Cardiac septum (tissue), 1 donor: ENCODE measurements at regions not wholly inside any gene's neighbourhood (a gene's known extent, or its start where the extent isn't known, plus 50 kb on each side); places are given as distances from the start of the nearest gene placed in this dataset.
"Not testable (repeated sequence)": the region's sequence is repeated elsewhere in the genome, so short reads cannot be mapped to it uniquely, and the experiment has no call there.

Experiments used
- DNase-seq: peaks from one replicate; pipeline ENCODE4 v3.0.0-alpha.2; 2020; ENCODE audit warnings: low spot score
- intact Hi-C: fragments of 100-400 bp; cut with DNase I; formaldehyde crosslinking; loops from one replicate; pipeline ENCODE4 v1.14.0; 2022
- donor health status: DM: no; HTN: no; CAD: no.

- DNase-seq = no peak
These were observed 56.6 kb downstream of the SLITRK1 start for GRCh38 chr13:83825676-83826075.

DNA sequence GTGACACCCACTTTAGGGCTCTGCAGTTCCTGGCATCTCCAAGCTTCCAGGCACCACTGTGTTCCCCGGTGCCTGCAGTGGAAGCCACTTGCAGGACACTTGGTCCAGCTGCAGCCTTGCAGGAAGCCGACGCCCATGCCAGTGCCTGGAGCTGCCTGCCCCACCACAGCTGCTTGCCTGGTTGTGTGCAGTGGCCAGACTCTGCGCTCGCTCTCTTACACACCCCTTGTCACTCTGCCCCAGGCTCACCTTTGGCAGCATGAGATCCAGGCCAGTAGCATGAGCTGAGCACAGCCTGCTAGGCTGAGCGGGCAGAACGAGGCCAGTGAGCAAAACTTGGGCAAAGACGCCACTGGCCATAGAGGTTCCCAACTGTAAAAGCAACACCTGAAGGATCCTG, 57.7 kb downstream of the SLITRK1 start:
- intact Hi-C loops = no loop called here
- no peak for DNase-seq

More at GRCh38 chr13:83825676-83826075, 56.6 kb downstream of the SLITRK1 start:
- intact Hi-C loops = no loop called here

GRCh38 chr13:83824120-83824519, 58.2 kb downstream of the SLITRK1 start:
- intact Hi-C loops = no loop called here
- no peak for DNase-seq

GRCh38 chr13:83819611-83820010, 62.7 kb downstream of the SLITRK1 start:
- intact Hi-C loops = no loop called here
- no peak for DNase-seq

DNA sequence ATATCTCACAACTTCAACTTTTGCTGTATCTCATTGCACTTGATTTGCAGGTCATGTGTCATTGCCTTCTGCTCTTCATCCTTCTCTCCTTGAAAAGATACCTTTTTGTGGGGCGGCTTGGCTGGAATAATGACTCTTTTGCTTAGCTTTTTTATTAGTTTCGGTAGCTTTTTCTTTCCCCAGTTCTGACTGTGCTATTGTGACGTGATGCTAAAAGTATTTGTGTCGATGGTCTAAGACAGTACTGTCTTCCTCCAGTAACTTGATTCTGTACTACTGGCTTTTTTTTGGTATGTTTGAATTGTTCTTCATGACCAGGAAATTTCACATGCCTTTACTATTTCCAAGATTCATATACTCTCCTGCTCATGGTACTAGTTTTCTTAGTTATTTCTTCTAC, 63.1 kb downstream of the SLITRK1 start:
- intact Hi-C loops = no loop called here
- DNase-seq = no peak

DNA sequence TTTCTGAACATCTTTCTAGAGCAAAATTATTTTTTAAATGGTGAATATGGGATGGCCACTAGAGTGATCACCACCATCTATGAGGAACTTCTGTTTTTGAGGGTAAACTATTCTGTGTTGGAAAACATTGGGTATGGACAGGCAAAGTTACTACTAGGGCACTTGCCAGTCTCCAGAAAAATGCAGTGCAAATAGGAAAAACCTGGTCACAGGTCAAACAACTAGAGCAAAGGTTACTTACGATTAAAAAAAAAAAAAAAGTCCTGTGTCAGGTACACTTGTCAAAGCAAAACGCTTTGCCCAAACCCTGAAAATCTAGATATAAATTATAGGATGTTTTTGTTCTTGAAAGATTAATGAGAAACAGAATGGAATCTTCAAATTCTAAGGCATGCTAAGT, 66.2 kb downstream of the SLITRK1 start:
- intact Hi-C loops = no loop called here
- no peak for DNase-seq

GRCh38 chr13:83815598-83815997, 66.7 kb downstream of the SLITRK1 start:
- no peak for DNase-seq
- intact Hi-C loops = no loop called here

GRCh38 chr13:83810136-83810535, 72.1 kb downstream of the SLITRK1 start:
- intact Hi-C loops = no loop called here
- no peak for DNase-seq

DNA sequence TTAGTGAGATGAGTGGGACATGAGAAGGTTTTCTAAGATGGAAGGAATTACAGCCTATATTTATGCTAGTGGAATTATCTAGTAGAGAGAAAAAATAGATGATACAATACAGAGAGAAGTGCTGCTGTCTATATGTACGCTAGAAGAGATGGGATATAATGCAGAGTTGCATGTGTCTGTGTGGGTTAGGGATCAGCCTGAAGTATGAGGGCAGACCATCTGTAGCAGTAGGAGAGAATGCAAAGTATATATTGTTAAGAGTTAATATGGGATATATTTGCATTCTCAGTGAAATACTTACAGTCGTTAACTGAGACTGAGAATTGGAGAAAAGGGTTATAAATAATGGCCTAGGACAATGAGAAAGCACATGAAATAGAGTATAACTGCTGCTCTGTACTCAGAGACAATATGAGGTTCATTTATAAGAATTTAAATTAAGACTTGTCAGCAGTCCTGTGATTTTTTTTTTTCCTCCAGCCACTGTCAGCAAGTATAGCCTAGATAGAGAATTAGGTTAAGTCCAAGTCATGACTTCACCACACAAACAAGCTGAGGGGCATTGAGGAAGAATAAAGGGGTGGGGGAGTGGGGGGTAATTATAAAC, 77.8 kb downstream of the SLITRK1 start:
- no peak for DNase-seq
- intact Hi-C loops = no loop called here

DNA sequence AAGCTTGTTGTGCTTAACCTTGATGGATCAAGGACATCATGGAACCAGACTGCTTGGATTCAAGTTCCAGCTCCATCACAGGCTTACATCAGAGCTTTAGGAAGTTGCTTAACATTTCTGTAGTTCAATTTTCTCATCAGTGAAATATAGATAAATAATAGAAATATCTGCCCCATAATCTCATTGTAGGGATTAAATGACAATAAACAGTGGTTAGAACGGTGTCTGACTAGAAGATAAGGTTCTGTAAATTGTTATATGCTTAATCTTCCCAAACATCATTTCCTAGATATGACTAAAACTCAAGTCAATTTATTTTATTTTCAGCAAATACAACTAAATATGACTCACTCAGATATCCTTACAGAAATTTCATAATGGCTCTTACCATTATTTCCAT, 83.5 kb downstream of the SLITRK1 start:
- no peak for DNase-seq
- intact Hi-C loops = no loop called here

- intact Hi-C loops = no loop called here
- no peak for DNase-seq
These were observed 85.9 kb downstream of the SLITRK1 start for GRCh38 chr13:83796364-83796763.

- intact Hi-C loops = no loop called here
- DNase-seq = no peak
These were observed 87.7 kb downstream of the SLITRK1 start for GRCh38 chr13:83794583-83794982.

GRCh38 chr13:83780227-83780626, 102.0 kb downstream of the SLITRK1 start:
- DNase-seq = no peak

GRCh38 chr13:83773961-83774360, 108.3 kb downstream of the SLITRK1 start:
- DNase-seq = no peak
- intact Hi-C loops = no loop called here

More at GRCh38 chr13:83780227-83780626, 102.0 kb downstream of the SLITRK1 start:
- intact Hi-C loops = no loop called here

- intact Hi-C loops = no loop called here
- DNase-seq = no peak
These were observed 116.5 kb downstream of the SLITRK1 start for GRCh38 chr13:83765796-83766195.

DNA sequence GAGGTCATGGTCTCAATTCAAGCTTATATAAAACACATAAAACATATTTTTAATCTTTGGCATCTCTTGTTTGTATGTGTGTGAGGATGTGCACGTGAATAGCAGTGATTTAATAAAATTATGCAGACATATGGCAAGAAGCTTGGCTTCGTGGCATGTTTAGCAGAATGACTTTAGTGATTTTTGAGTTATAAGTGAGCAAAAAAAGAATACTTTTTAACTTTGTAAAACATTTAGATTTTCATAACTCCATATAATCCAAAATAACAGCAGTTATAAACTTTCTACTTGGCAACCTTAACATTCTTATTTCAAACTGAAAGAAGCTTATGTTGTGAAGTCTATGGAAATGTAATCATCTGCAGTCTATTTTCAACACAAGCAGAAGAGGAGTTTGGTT, 120.6 kb downstream of the SLITRK1 start:
- intact Hi-C loops = no loop called here
- no peak for DNase-seq

- intact Hi-C loops, DNase-seq: not testable (repeated sequence)
These were observed 127.1 kb downstream of the SLITRK1 start for GRCh38 chr13:83755210-83755609.

- intact Hi-C loops = no loop called here
- no peak for DNase-seq
These were observed 128.2 kb downstream of the SLITRK1 start for GRCh38 chr13:83753912-83754624.

- no peak for DNase-seq
- intact Hi-C loops = no loop called here
These were observed 130.1 kb downstream of the SLITRK1 start for GRCh38 chr13:83752141-83752540.

DNA sequence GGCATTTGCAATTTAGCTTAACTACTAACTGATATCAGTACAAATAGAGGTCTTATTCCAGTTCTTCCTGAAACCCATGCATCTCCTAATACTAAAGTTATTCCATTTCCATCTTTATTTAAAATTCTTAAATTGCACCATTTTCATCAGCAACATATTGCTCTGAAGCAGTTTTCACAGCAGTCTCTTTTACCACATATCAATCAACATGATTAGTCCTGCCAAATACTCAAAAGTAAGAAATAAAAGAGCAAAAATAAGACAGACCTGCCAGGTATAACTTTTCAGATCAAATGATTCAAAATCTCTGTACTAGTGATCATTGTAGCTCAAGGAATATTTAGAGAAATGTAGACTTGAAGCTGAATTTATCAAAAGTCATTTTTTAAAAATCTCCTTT, 141.7 kb downstream of the SLITRK1 start:
- DNase-seq = no peak
- intact Hi-C loops = no loop called here

DNA sequence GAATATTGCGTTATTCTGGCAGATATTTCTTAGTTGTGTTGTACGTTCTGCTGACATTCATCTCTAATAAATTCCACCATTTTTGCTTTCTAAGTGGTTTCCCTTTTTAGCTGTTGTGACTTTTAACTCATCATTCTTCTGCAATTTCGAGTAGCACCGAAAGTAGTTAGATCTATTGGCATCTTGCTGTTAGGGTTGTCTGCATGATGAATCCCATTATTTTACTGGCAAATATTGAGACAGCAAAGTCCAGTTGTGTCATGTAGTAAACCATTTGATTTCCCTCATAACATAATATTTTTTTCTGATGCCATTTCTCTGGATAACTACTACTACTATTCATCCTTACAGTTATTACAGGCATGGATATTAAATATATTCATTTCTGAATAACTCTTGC, 143.9 kb downstream of the SLITRK1 start:
- intact Hi-C loops = no loop called here
- no peak for DNase-seq

GRCh38 chr13:83733293-83733692, 149.0 kb downstream of the SLITRK1 start:
- intact Hi-C loops = no loop called here

More at GRCh38 chr13:83733293-83733692, 149.0 kb downstream of the SLITRK1 start:
- no peak for DNase-seq
